ENCODE measurements at regions not wholly inside any gene's neighbourhood (a gene's known extent, or its start where the extent isn't known, plus 50 kb on each side); places are given as distances from the start of the nearest gene placed in this dataset.

GRCh38 chr18:61703508-61703907 lies 189.3 kb downstream of the RNF152 start:
- DNase-seq (ENCODE audit: low read depth in 2 of 2) = peak; percentile 72 to 94
- H3K4me3 ChIP-seq (replicated peaks in 1 of 2; ENCODE audit: low read depth in 2 of 2, low read length in 2 of 2) = no peak overlapping the region
- no peak for TF ChIP-seq CTCF (IDR thresholded peaks at IDR 0.05; ENCODE audit: low read depth, low read length)

GRCh38 chr18:61702007-61702406 lies 190.8 kb downstream of the RNF152 start:
- H3K4me3 ChIP-seq (replicated peaks in 1 of 2; ENCODE audit: low read depth in 2 of 2, low read length in 2 of 2) = no peak overlapping the region
- peak; percentile 52 to 89 for DNase-seq (ENCODE audit: low read depth in 2 of 2)
- TF ChIP-seq CTCF (IDR thresholded peaks at IDR 0.05; ENCODE audit: low read depth, low read length) = no peak

GRCh38 chr18:61699397-61700110 lies 193.3 kb downstream of the RNF152 start:
- peak in 1 of 2 donors; percentile 23 for DNase-seq (ENCODE audit: low read depth in 2 of 2)
- no peak overlapping the region for H3K4me3 ChIP-seq (replicated peaks in 1 of 2; ENCODE audit: low read depth in 2 of 2, low read length in 2 of 2)
- no peak for TF ChIP-seq CTCF (IDR thresholded peaks at IDR 0.05; ENCODE audit: low read depth, low read length)

- no peak for DNase-seq (ENCODE audit: low read depth in 2 of 2)
- no peak overlapping the region for H3K4me3 ChIP-seq (replicated peaks in 1 of 2; ENCODE audit: low read depth in 2 of 2, low read length in 2 of 2)
- no peak for TF ChIP-seq CTCF (IDR thresholded peaks at IDR 0.05; ENCODE audit: low read depth, low read length)
These were observed 195.4 kb downstream of the RNF152 start for GRCh38 chr18:61697306-61697909.

GRCh38 chr18:61694236-61694635 lies 198.6 kb downstream of the RNF152 start:
- no peak overlapping the region for H3K4me3 ChIP-seq (replicated peaks in 1 of 2; ENCODE audit: low read depth in 2 of 2, low read length in 2 of 2)
- DNase-seq (ENCODE audit: low read depth in 2 of 2) = peak in 1 of 2 donors; percentile 63
- no peak for TF ChIP-seq CTCF (IDR thresholded peaks at IDR 0.05; ENCODE audit: low read depth, low read length)

GRCh38 chr18:61690418-61691138 lies 202.2 kb downstream of the RNF152 start:
- no peak for DNase-seq (ENCODE audit: low read depth in 2 of 2)
- no peak for TF ChIP-seq CTCF (IDR thresholded peaks at IDR 0.05; ENCODE audit: low read depth, low read length)
- H3K4me3 ChIP-seq (replicated peaks in 1 of 2; ENCODE audit: low read depth in 2 of 2, low read length in 2 of 2) = no peak overlapping the region

Data from cardiac fibroblast (primary cell).